ENCODE measurements at regions not wholly inside any gene's neighbourhood (a gene's known extent, or its start where the extent isn't known, plus 50 kb on each side); places are given as distances from the start of the nearest gene placed in this dataset.

DNA sequence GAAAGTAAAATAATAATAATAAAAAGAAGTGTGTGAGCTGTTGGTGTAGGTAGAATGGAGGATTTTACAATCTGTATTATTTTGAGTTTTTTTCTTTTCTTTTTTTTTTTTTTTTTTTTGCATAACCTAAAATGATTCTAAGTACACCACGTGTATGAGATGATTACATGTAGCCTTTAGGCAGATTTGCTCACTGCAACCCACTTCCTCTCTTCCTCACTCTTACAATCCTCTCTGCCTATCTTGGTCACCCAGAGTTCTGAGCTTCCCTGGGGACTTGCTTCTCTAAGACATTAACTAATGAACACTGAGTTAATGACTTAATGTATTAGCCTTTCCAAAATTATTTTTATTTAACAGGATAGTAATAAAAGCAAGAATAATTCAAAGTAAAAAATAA, 1169.6 kb downstream of the EFNB2 start (continued):
- TF ChIP-seq, protein P1, sequence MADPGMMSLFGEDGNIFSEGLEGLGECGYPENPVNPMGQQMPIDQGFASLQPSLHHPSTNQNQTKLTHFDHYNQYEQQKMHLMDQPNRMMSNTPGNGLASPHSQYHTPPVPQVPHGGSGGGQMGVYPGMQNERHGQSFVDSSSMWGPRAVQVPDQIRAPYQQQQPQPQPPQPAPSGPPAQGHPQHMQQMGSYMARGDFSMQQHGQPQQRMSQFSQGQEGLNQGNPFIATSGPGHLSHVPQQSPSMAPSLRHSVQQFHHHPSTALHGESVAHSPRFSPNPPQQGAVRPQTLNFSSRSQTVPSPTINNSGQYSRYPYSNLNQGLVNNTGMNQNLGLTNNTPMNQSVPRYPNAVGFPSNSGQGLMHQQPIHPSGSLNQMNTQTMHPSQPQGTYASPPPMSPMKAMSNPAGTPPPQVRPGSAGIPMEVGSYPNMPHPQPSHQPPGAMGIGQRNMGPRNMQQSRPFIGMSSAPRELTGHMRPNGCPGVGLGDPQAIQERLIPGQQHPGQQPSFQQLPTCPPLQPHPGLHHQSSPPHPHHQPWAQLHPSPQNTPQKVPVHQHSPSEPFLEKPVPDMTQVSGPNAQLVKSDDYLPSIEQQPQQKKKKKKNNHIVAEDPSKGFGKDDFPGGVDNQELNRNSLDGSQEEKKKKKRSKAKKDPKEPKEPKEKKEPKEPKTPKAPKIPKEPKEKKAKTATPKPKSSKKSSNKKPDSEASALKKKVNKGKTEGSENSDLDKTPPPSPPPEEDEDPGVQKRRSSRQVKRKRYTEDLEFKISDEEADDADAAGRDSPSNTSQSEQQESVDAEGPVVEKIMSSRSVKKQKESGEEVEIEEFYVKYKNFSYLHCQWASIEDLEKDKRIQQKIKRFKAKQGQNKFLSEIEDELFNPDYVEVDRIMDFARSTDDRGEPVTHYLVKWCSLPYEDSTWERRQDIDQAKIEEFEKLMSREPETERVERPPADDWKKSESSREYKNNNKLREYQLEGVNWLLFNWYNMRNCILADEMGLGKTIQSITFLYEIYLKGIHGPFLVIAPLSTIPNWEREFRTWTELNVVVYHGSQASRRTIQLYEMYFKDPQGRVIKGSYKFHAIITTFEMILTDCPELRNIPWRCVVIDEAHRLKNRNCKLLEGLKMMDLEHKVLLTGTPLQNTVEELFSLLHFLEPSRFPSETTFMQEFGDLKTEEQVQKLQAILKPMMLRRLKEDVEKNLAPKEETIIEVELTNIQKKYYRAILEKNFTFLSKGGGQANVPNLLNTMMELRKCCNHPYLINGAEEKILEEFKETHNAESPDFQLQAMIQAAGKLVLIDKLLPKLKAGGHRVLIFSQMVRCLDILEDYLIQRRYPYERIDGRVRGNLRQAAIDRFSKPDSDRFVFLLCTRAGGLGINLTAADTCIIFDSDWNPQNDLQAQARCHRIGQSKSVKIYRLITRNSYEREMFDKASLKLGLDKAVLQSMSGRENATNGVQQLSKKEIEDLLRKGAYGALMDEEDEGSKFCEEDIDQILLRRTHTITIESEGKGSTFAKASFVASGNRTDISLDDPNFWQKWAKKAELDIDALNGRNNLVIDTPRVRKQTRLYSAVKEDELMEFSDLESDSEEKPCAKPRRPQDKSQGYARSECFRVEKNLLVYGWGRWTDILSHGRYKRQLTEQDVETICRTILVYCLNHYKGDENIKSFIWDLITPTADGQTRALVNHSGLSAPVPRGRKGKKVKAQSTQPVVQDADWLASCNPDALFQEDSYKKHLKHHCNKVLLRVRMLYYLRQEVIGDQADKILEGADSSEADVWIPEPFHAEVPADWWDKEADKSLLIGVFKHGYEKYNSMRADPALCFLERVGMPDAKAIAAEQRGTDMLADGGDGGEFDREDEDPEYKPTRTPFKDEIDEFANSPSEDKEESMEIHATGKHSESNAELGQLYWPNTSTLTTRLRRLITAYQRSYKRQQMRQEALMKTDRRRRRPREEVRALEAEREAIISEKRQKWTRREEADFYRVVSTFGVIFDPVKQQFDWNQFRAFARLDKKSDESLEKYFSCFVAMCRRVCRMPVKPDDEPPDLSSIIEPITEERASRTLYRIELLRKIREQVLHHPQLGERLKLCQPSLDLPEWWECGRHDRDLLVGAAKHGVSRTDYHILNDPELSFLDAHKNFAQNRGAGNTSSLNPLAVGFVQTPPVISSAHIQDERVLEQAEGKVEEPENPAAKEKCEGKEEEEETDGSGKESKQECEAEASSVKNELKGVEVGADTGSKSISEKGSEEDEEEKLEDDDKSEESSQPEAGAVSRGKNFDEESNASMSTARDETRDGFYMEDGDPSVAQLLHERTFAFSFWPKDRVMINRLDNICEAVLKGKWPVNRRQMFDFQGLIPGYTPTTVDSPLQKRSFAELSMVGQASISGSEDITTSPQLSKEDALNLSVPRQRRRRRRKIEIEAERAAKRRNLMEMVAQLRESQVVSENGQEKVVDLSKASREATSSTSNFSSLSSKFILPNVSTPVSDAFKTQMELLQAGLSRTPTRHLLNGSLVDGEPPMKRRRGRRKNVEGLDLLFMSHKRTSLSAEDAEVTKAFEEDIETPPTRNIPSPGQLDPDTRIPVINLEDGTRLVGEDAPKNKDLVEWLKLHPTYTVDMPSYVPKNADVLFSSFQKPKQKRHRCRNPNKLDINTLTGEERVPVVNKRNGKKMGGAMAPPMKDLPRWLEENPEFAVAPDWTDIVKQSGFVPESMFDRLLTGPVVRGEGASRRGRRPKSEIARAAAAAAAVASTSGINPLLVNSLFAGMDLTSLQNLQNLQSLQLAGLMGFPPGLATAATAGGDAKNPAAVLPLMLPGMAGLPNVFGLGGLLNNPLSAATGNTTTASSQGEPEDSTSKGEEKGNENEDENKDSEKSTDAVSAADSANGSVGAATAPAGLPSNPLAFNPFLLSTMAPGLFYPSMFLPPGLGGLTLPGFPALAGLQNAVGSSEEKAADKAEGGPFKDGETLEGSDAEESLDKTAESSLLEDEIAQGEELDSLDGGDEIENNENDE (IDR thresholded peaks at IDR 0.05; ENCODE audit: insufficient replicate concordance, low read length) = no peak
- TF ChIP-seq POU5F1 (IDR thresholded peaks at IDR 0.05; ENCODE audit: low read depth, low read length) (no peak), CHD1 (IDR thresholded peaks at IDR 0.05; ENCODE audit: low read depth, low read length) (no peak), JUN (IDR thresholded peaks at IDR 0.05; ENCODE audit: low read depth, low read length) (no peak), SP2 (IDR thresholded peaks at IDR 0.05; ENCODE audit: low read length) (no peak), KDM5A (IDR thresholded peaks at IDR 0.05; ENCODE audit: low read length) (no peak), CREB1 (IDR thresholded peaks at IDR 0.05) (no peak), YY1 (IDR thresholded peaks at IDR 0.05; ENCODE audit: low read depth, low read length) (no peak), TCF12 (IDR thresholded peaks at IDR 0.05; ENCODE audit: low read depth, low read length) (no peak), NRF1 (IDR thresholded peaks at IDR 0.05; ENCODE audit: low read depth, low read length) (no peak)
